DMS79 (cell line): ENCODE measurements at regions not wholly inside any gene's neighbourhood (a gene's known extent, or its start where the extent isn't known, plus 50 kb on each side); places are given as distances from the start of the nearest gene placed in this dataset.
"Not testable (repeated sequence)": the region's sequence is repeated elsewhere in the genome, so short reads cannot be mapped to it uniquely, and the experiment has no call there.

Source experiments
- DNase-seq: peaks from one replicate; lab custom pipeline; 2025; lab: John Stamatoyannopoulos, UW

DNA sequence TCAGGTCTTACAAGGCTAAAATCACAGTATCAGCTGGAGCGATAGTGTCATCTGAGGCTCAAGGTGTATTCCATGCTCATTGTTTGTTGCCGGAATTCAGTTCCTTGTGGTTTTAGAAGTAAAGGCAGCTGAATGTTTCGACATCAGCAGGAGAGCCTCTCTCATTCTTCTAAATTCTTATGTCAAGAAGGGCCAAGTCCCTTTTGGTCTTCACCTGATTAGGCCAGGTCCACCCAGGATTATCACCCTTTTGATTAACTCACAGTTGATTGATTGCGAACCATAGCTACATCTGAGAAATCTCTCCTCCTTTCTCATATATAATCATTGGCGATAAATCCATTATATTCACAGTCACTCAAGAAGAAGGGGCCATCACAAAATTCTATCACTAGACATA lies 806.7 kb upstream of the PRMT6 start:
- no peak for DNase-seq

GRCh38 chr1:106254748-106255147 lies 801.7 kb upstream of the PRMT6 start:
- DNase-seq = no peak

DNA sequence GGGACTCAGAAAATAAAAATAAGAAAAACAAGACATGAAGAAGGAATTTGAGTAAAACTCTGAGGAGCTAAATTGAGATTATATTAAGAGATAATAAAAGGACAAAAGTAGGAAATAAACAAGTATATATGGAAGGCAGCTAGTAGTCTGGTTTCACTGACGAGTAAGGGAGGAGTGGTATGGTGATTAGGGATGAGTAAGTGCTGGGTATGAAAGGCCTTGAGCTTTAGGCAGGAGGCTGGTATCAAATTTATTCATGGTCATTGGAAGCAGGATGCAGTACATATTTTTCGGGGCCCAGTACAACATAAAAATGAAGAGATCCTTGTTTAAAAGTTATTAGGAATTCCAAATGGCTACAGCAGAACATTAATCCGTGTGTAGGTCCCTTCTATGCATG lies 789.7 kb upstream of the PRMT6 start:
- DNase-seq = no peak

DNA sequence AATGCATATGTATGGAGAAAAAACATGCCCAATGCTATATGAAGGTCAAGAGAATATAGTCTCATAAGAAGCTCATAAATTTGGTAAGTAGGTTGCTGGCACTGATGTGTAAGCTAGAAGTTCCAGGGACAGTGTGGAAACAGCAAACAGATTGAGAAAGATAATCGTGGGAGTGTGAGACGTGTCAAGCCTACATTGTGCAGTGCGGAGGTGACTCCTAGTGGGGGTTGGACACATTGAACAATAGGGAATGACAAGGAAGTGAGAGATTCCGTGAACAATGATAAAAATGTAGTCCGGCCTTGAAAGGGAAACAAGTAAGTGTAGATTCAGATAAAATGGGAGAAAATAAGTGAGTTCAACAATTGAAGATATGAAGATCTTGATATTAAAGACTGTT lies 788.4 kb upstream of the PRMT6 start:
- no peak for DNase-seq

DNA sequence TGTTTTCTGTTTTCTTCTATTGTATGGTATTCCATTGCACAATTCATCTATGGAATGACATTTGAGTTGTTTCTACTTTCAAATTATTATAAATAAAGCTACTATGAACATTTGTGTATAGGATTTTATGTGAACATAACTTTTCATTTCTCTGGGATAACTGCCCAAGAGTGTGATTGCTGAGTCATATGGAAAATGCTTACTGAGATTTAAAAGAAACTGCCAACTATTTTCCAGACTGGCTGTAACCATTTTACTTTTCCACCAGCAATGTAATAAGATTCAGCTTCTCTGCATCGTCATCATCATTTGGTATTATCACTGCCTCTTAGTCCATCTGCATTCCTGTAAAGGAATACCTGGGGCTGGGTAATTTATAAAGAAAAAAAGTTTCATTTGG lies 779.6 kb upstream of the PRMT6 start:
- DNase-seq = no peak

- no peak for DNase-seq
Measured at GRCh38 chr1:106277786-106278185, 778.7 kb upstream of the PRMT6 start.

- no peak for DNase-seq
Measured at GRCh38 chr1:106278716-106279115, 777.8 kb upstream of the PRMT6 start.

GRCh38 chr1:106289265-106289928 lies 767.1 kb upstream of the PRMT6 start:
- DNase-seq = no peak

DNA sequence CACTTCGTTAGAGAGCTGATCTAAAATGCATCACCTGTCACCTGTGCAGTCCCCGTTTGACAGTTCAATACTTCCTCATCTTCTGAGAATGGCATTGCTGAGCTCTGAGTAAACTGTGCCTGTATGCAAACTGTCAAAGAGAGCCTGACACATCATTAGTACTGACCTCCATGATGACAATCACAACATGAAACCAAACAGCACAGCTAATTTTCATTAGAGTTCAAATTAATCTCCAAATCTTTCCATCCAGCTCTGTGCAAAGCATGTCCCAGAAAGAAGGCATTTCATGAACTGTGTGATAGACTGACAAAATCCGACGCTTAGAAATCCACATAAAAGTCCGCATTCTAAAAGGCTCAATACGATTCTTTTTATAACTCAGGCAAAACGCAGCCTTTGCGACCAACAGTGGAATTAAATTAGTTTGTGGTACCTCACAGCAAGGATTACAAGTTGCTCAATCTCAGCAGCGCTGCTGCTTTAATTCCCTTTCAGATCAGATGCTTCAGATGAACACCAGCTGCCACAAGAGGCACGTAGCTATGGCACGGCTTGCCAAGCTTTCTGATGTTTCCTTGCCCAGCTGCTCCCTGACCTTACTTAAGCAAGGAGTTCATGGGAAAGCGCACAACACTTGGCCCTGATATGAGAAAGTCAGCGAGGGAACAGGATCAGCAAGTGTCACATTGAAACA lies 765.5 kb upstream of the PRMT6 start:
- no peak for DNase-seq

- DNase-seq = no peak
Measured at GRCh38 chr1:106292130-106292529, 764.3 kb upstream of the PRMT6 start.

DNA sequence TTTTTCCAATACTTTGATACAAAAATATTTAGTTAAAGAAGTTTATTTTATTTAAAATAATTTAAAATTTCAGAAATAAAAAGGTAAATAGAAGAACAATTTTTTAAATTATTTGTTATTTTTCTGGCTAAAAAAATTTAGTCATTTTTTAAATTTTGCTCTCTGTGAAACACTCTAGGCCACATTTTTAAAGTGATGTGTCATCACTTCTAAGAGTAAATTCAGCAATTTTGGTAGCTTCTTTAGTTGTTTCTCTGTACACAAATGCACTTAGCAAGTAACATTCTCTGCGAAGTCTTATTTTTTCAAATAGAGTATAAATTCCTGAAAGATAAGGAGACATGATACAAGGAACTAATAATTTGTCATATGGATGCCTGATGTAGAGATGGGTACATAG lies 760.0 kb upstream of the PRMT6 start:
- DNase-seq = no peak

- no peak for DNase-seq
Measured at GRCh38 chr1:106304106-106304505, 752.4 kb upstream of the PRMT6 start.

DNA sequence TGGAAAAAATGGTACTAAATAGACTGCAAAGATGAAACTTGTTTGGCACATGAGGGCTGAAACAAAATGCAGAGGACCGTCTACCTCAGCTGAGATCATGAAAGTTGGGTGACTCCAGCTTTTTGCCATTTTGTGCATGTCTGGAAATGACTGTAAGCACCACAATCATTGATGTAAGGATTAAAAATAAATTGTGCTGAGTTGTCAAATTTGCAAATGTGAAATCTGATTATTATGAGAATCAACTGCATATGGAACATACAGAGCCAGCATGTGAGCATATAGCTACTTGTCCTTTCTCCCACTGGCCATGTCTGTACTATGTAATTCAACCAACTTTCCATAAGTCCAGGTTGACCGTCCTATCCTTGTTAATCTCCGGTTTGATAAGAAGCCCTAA lies 736.9 kb upstream of the PRMT6 start:
- no peak for DNase-seq

- DNase-seq = no peak
Measured at GRCh38 chr1:106325600-106325999, 730.9 kb upstream of the PRMT6 start.

GRCh38 chr1:106344494-106344893 lies 712.0 kb upstream of the PRMT6 start:
- DNase-seq = no peak

GRCh38 chr1:106360252-106360651 lies 696.2 kb upstream of the PRMT6 start:
- DNase-seq = no peak

DNA sequence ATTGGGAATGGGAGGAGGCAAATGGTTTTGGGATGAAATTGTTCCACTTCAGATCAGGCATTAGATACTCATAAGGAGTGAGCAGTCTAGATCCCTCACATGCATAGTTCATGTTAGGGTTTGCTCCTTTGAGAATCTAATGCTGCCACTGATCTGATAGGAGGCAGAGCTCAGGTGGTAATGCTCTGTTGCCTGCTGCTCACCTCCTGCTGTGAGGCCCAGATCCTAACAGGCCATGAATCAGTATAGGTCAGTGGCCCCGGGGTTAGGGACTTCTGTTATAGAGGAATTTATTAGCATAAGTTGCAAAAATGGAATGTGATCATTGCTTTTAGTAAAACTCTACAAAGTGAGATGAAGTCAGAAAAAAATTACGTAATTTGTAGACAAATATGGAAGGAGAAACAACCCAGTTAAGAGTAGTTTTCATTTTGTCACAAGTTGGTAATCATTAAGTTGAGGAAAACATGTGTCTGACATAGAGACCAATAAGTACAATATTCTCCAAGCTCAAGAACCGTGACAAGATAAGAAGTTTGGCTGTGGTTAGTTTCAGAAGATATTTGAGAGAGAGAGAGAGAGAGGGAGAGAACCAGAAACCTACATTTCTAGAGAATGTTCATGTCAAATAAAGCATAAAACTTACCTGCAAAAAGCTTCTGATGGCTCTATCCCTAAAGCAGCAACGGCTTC lies 689.7 kb upstream of the PRMT6 start:
- DNase-seq = no peak

DNA sequence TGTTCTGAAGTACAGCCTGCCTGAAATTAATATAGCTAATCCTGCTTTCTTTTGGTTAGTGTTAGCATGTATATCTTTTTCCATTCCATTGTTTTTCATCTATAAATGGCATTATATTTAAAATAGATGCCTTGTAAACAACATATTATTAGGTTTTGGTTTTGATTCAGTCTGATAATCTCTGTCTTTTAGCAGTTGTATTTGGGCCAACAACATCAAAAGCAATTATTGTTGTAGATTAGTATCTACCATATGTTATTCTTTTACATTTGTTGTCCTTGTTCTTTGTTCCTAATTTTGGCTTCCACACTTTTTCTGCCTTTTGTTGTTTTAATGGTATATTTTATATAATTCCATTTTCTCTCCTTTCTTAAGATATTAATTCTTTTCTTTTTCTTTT lies 678.2 kb upstream of the PRMT6 start:
- DNase-seq = no peak

DNA sequence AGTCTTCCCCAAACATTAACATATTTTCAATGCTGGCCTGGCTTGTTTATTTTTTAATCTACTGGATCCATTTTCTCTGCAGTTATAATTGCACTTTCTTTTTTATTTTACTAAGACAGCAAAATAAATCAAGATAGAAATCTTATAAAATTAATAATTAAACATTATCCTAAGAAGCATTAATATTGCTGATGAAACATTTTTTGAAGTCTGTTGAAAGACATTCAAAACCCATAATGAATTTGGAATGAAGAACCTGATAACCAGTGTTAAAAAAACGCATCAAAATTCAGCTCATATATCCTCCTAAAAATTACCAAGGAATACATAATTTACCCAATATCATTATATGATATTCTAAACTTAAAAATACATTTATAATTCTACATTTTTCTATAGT lies 675.7 kb upstream of the PRMT6 start:
- no peak for DNase-seq

DNA sequence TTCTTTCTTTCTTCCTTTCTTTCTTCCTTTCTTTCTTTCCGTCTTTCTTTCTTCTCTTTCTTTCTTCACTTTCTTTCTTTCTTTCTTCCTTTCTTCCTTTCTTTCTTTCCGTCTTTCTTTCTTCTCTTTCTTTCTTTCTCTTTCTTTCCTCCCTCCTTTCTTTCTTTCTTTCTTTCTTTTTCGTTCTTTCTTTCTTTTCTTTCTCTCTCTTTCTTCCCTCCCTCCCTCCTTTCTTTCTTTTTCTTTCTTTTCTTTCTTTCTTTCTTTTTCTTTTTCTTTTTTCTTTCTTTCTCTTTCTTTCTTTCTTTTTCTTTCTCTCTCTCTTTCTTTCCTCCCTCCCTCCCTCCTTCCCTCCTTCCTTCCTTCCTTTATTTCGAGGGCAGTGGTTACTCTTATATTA lies 667.3 kb upstream of the PRMT6 start:
- not testable (repeated sequence) for DNase-seq

- DNase-seq = no peak
Measured at GRCh38 chr1:106393046-106393445, 663.4 kb upstream of the PRMT6 start.

- DNase-seq = no peak
Measured at GRCh38 chr1:106396020-106396419, 660.5 kb upstream of the PRMT6 start.

- no peak for DNase-seq
Measured at GRCh38 chr1:106398391-106398790, 658.1 kb upstream of the PRMT6 start.
